Upper lobe of right lung (tissue), 1 donor: ENCODE measurements at regions not wholly inside any gene's neighbourhood (a gene's known extent, or its start where the extent isn't known, plus 50 kb on each side); places are given as distances from the start of the nearest gene placed in this dataset.

Experiments
- ATAC-seq: fragments of 200-7000 bp; cut with Tn5 transposase; one replicate; pipeline ENCODE4 v1.9.1; 2020; ENCODE audit warnings: mild to moderate bottlenecking, moderate library complexity
- DNase-seq: peaks from one replicate; pipeline ENCODE4 v3.0.0-alpha.2; 2020
- H3K27ac ChIP-seq: fragments of 200-600 bp; one replicate; pipeline ENCODE4 v1.8.0; 2022
- H3K27me3 ChIP-seq: fragments of 200-600 bp; one replicate; pipeline ENCODE4 v1.8.0; 2022; ENCODE audit warnings: mild to moderate bottlenecking
- H3K36me3 ChIP-seq: fragments of 200-600 bp; one replicate; pipeline ENCODE4 v1.8.0; 2022
- H3K4me1 ChIP-seq: fragments of 200-600 bp; one replicate; pipeline ENCODE4 v1.8.0; 2022
- H3K4me3 ChIP-seq: fragments of 200-600 bp; one replicate; pipeline ENCODE4 v1.8.0; 2022; ENCODE audit warnings: mild to moderate bottlenecking
- H3K9me3 ChIP-seq: fragments of 200-600 bp; one replicate; pipeline ENCODE4 v1.8.0; 2022
- CTCF ChIP-seq: fragments of 200-600 bp; IDR thresholded peaks from one replicate; pipeline ENCODE4 v1.8.0; 2022; ENCODE audit warnings: antibody characterized with exemption
- intact Hi-C: fragments of 100-400 bp; cut with DNase I; formaldehyde crosslinking; loops from one replicate; pipeline ENCODE4 v1.11.0; 2022
- donor health status: DM: no; HTN: yes; CAD: no; lungs with severe emphysema.

- ATAC-seq (no peak), DNase-seq (no peak)
- Histone ChIP-seq H3K36me3 (no peaks in the 10 kb centered on the region), H3K4me3 (no peak overlapping the region), H3K4me1 (no peaks in the 10 kb centered on the region), H3K9me3 (no peaks in the 10 kb centered on the region), H3K27ac (no peak overlapping the region), H3K27me3 (no peaks in the 10 kb centered on the region)
- intact Hi-C loops = no loop called here
- TF ChIP-seq CTCF = no peak
Measured at GRCh38 chr13:62038214-62038613, 622.6 kb upstream of the PCDH20 start.

- no peak for DNase-seq
- TF ChIP-seq CTCF = no peak
- H3K27ac ChIP-seq = no peak overlapping the region
- no peaks in the 10 kb centered on the region for H3K27me3 ChIP-seq
- H3K4me3 ChIP-seq = no peak overlapping the region
- no peak for ATAC-seq
- intact Hi-C loops = no loop called here
- no peaks in the 10 kb centered on the region for H3K9me3 ChIP-seq
- no peaks in the 10 kb centered on the region for H3K36me3 ChIP-seq
- H3K4me1 ChIP-seq = no peaks in the 10 kb centered on the region
Measured at GRCh38 chr13:62035981-62036380, 620.3 kb upstream of the PCDH20 start.

GRCh38 chr13:62033934-62034333 is 618.3 kb upstream of the PCDH20 start:
- no peak for TF ChIP-seq CTCF
- DNase-seq = no peak
- Histone ChIP-seq H3K36me3 (no peaks in the 10 kb centered on the region), H3K27me3 (no peaks in the 10 kb centered on the region), H3K9me3 (no peaks in the 10 kb centered on the region), H3K27ac (no peak overlapping the region), H3K4me1 (no peaks in the 10 kb centered on the region), H3K4me3 (no peak overlapping the region)
- no peak for ATAC-seq
- intact Hi-C loops = no loop called here

- Histone ChIP-seq H3K9me3 (no peaks in the 10 kb centered on the region), H3K4me3 (no peak overlapping the region), H3K27ac (no peak overlapping the region), H3K27me3 (no peaks in the 10 kb centered on the region), H3K4me1 (no peaks in the 10 kb centered on the region), H3K36me3 (no peaks in the 10 kb centered on the region)
- TF ChIP-seq CTCF = no peak
- intact Hi-C loops = no loop called here
- no peak for ATAC-seq
- no peak for DNase-seq
Measured at GRCh38 chr13:62022369-62022768, 606.7 kb upstream of the PCDH20 start.

DNA sequence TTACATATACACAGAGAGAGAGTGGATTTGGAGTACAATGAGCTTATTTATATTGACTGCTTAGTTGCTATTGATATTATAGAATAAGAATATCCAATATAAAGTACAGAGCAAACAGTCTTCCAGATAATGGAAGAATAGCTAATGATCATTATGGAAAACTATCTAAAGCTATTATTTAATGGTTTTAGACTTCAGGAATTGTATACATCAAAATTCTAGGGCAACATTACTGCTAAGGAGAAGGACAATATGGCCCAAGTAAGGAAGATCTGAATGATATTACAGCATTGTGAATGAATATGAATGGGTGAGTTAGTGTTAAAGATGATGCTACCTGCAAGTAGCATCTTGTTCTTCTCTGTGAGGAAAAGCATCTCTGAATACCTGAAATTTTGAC is 604.2 kb upstream of the PCDH20 start:
- no peaks in the 10 kb centered on the region for H3K9me3 ChIP-seq
- no peak for DNase-seq
- H3K4me1 ChIP-seq = no peaks in the 10 kb centered on the region
- no peak overlapping the region for H3K4me3 ChIP-seq
- no peak for ATAC-seq
- no peak overlapping the region for H3K27ac ChIP-seq
- no peaks in the 10 kb centered on the region for H3K36me3 ChIP-seq
- no peak for TF ChIP-seq CTCF
- H3K27me3 ChIP-seq = no peaks in the 10 kb centered on the region
- intact Hi-C loops = no loop called here

DNA sequence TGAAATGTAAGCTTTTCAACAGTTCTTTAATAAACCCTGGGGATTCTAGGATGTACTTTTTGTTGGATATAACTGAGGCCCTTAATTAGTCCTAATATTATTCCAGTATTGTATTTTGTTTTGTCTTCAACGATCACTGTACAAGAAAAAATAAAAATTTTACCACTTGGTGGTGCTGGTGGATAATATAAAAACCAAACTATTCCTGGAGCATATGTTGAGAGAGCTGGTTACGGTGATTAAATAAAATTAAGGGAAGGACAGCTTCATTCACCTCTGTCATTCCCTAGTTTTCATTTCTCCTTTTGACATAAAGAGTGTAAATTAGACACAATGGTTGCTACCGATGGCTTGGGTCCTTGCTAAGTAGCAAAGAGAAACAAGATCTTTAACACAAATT is 598.6 kb upstream of the PCDH20 start:
- Histone ChIP-seq H3K27ac (no peak overlapping the region), H3K4me3 (no peak overlapping the region), H3K4me1 (no peaks in the 10 kb centered on the region), H3K36me3 (no peaks in the 10 kb centered on the region), H3K27me3 (no peaks in the 10 kb centered on the region), H3K9me3 (no peaks in the 10 kb centered on the region)
- no peak for ATAC-seq
- no peak for DNase-seq
- no peak for TF ChIP-seq CTCF
- intact Hi-C loops = no loop called here
